Endothelial cell (in vitro differentiated cells): ENCODE measurements at regions not wholly inside any gene's neighbourhood (a gene's known extent, or its start where the extent isn't known, plus 50 kb on each side); places are given as distances from the start of the nearest gene placed in this dataset.

Experiments
- DNase-seq: peaks from one replicate; pipeline ENCODE4 v3.0.0; 2021; ENCODE audit warnings: low spot score
- H3K27ac Mint-ChIP-seq: one replicate; pipeline ENCODE4 v1.8.0; 2021; ENCODE audit warnings: mixed read lengths, inconsistent platforms; ENCODE audit not compliant: unreplicated experiment
- H3K27me3 Mint-ChIP-seq: one replicate; pipeline ENCODE4 v1.8.0; 2021; ENCODE audit warnings: mild to moderate bottlenecking, moderate library complexity, mixed read lengths, inconsistent platforms; ENCODE audit not compliant: unreplicated experiment
- H3K36me3 Mint-ChIP-seq: one replicate; pipeline ENCODE4 v1.8.0; 2021; ENCODE audit warnings: mild to moderate bottlenecking, low read depth, mixed read lengths, inconsistent platforms; ENCODE audit not compliant: unreplicated experiment
- H3K4me1 Mint-ChIP-seq: one replicate; pipeline ENCODE4 v1.8.0; 2021; ENCODE audit warnings: mild to moderate bottlenecking, mixed read lengths, inconsistent platforms; ENCODE audit not compliant: unreplicated experiment
- H3K4me3 Mint-ChIP-seq: one replicate; pipeline ENCODE4 v1.8.0; 2021; ENCODE audit warnings: mild to moderate bottlenecking, mixed read lengths, inconsistent platforms; ENCODE audit not compliant: unreplicated experiment
- H3K9me3 Mint-ChIP-seq: one replicate; pipeline ENCODE4 v1.8.0; 2021; ENCODE audit warnings: mixed read lengths, inconsistent platforms; ENCODE audit not compliant: unreplicated experiment
- CTCF ChIP-seq: fragments of 200-600 bp; sonication (generic); IDR thresholded peaks from one replicate; pipeline ENCODE4 v1.5.0; 2021; ENCODE audit warnings: antibody characterized with exemption; ENCODE audit not compliant: unreplicated experiment

- no peak for TF ChIP-seq CTCF
- no peaks in the 10 kb centered on the region for H3K9me3 Mint-ChIP-seq
- no peak overlapping the region for H3K27ac Mint-ChIP-seq
- DNase-seq = no peak
- no peak overlapping the region for H3K4me3 Mint-ChIP-seq
- H3K27me3 Mint-ChIP-seq = no peaks in the 10 kb centered on the region
- no peaks in the 10 kb centered on the region for H3K36me3 Mint-ChIP-seq
- H3K4me1 Mint-ChIP-seq = no peaks in the 10 kb centered on the region
Observed at GRCh38 chr6:67353861-67354260, 1281.2 kb upstream of the ADGRB3 start.

GRCh38 chr6:67352717-67353116, 1282.4 kb upstream of the ADGRB3 start:
- Mint-ChIP-seq H3K9me3 (no peaks in the 10 kb centered on the region), H3K4me1 (no peaks in the 10 kb centered on the region), H3K27me3 (no peaks in the 10 kb centered on the region), H3K4me3 (no peak overlapping the region), H3K27ac (no peak overlapping the region), H3K36me3 (no peaks in the 10 kb centered on the region)
- no peak for TF ChIP-seq CTCF
- no peak for DNase-seq

- TF ChIP-seq CTCF = no peak
- H3K27me3 Mint-ChIP-seq = no peaks in the 10 kb centered on the region
- H3K27ac Mint-ChIP-seq = no peak overlapping the region
- no peaks in the 10 kb centered on the region for H3K36me3 Mint-ChIP-seq
- H3K4me3 Mint-ChIP-seq = no peak overlapping the region
- no peaks in the 10 kb centered on the region for H3K4me1 Mint-ChIP-seq
- no peaks in the 10 kb centered on the region for H3K9me3 Mint-ChIP-seq
- no peak for DNase-seq
Observed at GRCh38 chr6:67350729-67351128, 1284.4 kb upstream of the ADGRB3 start.

DNA sequence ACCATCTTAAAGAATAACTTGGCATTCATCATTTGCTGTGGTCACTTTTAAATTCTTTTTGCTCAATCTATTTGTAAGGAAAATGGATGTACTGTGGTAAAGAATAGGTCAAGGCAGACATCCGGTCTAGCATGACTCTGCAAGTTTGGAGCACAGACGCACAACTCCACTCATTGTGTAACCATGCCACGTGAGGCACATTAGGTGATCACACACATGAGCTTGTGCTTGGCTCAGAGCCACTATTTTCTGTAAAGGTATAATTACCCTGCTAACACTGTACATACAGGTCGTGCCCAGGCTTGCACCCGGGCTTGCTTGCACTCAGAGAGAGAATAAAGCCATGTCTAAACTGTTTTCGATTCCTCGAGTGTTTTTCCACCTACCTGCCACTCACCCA, 1289.1 kb upstream of the ADGRB3 start:
- TF ChIP-seq CTCF = no peak
- H3K27me3 Mint-ChIP-seq = no peaks in the 10 kb centered on the region
- DNase-seq = no peak

GRCh38 chr6:67336014-67336413, 1299.1 kb upstream of the ADGRB3 start:
- Mint-ChIP-seq H3K36me3 (no peaks in the 10 kb centered on the region), H3K27me3 (no peaks in the 10 kb centered on the region), H3K4me3 (no peak overlapping the region), H3K4me1 (no peaks in the 10 kb centered on the region), H3K27ac (no peak overlapping the region), H3K9me3 (no peaks in the 10 kb centered on the region)
- no peak for DNase-seq
- TF ChIP-seq CTCF = no peak

More for the DNA sequence above, 1289.1 kb upstream of the ADGRB3 start:
- H3K9me3 Mint-ChIP-seq = no peaks in the 10 kb centered on the region
- no peak overlapping the region for H3K4me3 Mint-ChIP-seq
- no peaks in the 10 kb centered on the region for H3K36me3 Mint-ChIP-seq
- H3K27ac Mint-ChIP-seq = no peak overlapping the region
- no peaks in the 10 kb centered on the region for H3K4me1 Mint-ChIP-seq
